HG02884 (cell line): ENCODE measurements at regions not wholly inside any gene's neighbourhood (a gene's known extent, or its start where the extent isn't known, plus 50 kb on each side); places are given as distances from the start of the nearest gene placed in this dataset.

Experiments used
- ATAC-seq: cut with Tn5 transposase; IDR thresholded peaks from one replicate; pipeline ENCODE4 v1.9.1; 2021; ENCODE audit warnings: mild to moderate bottlenecking, moderate library complexity; ENCODE audit not compliant: unreplicated experiment

DNA sequence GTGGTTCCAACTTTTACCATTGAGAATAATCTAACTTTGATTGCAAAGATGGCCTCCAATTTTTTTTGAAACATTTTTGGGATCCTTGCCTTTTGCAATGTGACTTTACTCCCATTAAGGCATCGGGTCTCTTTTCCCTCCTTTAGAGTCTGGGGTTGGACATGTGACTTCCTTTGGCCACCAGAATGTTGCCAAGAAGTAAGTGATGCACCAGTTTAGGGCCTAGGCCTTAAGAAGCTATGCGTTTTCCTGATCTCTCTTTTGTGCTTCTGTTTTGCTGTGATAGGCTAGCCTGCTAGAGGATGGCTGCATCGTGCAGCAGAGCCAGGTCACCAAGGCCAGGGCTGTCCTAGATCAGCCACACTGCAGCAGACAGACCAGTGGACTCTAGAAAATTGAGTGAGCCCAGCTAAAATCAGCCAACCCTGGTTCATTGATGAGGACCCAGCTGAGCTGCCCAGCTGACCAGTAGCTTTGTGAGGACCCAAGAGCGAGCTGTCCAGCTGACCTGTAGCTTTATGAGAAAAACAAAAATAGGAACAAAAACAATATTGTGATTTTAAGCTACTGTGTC lies 594.0 kb upstream of the JAG1 start:
- no peak for ATAC-seq

DNA sequence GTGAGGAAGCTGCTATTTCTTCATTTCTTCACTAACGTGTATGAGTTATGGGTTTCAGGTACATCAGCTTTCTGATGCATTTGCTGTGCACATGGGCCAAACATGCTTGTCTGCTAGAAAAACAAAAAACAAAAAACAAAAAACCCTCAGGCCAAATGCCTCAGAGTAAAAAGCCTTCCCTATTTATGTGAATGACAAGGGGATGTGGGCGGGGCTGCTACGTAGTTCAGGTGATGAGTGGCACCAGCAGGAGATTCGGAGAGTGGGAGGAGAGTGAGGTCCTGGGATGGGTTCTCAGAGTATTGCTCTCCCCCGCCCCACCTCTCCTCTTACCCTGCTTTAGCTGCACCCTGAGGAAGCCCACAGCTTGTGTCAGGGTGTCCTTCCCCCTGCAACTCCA lies 596.8 kb upstream of the JAG1 start:
- ATAC-seq, result no peak

DNA sequence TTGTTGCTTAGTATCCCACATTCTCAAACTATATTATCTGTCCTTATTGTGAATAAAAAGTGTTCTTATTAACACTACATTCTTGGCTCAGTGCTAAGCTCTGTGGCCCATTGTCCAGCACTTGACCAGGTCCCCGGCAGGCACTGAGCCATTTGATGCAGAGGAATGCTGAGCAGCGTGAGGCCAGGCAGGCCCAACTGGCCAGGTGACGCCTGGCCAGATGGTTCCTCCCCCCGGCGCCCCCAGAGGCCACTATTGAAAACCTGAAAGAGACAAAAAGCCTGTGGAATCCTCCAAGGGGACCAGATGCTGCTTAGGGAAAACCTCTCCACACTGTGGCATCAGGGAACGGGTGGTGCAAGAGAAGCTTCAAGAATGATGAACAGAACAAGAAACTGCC lies 597.5 kb upstream of the JAG1 start:
- ATAC-seq, result no peak

DNA sequence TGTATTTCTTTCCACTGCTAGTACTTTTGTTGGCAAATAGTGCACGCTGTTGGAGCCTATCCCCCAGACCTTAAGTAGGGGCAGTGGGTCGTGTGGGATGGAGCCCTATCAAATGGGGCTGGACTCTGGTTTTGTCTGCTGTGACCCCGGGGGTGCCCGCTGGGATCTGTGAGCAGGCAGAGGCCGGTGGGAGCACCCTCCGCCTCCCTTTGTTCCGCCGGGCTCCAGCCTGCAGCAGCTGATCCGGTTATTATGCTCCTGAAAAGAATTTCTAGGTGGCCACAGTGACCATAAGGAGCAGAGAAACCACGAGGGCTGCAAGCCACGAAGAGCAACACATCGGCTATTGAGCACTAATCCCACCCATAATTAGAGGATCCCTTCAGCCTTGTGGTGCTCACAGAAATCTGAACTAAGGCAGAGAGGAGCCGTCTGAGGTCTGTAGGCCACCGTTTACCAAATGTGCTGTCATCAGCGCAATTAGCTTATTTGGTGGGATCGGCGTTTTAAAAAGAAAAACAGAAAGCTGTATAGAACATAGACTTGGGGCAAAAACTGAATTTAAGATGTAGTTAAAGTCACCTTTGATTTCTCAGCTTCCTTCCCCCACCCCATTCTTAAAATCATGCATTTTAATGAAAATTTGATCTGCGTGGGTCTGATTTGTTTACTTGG lies 598.3 kb upstream of the JAG1 start:
- ATAC-seq, result no peak

DNA sequence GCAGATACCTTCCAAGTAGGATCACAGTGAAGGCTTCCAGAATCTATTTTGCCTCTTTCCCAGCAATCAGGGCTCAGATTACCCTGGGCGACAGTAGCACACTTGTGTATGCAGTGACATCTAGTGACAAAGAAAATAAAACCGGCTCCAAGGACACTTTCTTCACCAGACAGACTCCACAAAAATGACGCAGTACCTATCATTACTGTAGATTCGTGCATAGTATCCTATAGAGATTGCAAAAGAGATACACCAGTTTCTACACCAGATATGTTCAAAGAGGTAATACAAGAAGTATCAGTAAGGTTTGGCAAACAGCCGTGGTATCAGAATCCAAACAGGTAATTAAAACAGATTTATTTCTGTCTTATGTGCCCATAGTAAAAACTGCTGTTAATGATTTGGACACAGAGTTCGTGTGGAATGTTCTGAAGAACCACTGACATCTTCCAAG lies 600.4 kb upstream of the JAG1 start:
- ATAC-seq, result peak; percentile 72

DNA sequence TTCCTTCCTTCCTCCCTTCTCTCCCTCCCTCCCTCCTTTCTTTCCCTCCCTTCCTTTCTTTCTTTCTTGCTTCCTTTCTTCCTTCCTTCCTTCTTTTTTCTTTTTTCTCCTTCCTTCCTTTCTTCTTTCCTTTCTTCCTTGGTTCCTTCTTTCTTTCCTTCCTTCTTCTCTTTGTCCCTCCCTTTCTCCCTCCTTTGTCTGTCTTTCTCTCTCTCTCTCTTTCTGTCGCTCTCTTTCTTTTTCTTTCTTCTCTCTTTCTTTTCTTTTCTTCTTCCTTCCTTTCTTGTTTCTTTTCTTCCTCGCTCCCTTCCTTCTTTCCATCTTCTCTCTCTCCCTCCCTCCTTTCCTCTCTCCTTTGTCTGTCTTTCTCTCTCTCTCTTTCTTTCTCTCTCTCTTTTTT lies 601.9 kb upstream of the JAG1 start:
- ATAC-seq, result no peak

DNA sequence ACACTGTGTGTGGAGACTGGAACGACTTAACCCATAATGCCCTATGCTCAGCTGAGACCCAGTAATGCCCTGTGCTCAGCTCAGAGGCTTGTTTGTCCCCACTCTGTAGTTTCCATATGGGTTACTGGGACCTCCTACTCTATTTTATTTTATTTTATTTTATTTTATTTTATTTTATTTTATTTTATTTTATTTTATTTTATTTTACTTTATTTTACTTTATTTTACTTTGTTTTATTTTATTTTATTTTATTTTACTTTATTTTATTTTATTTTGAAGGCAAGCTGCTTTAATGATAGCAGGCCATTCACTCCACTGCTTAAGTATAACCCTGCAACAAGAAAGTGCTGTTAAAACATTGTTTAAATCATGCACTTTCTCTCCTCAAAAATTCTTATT lies 603.4 kb upstream of the JAG1 start:
- no peak for ATAC-seq

DNA sequence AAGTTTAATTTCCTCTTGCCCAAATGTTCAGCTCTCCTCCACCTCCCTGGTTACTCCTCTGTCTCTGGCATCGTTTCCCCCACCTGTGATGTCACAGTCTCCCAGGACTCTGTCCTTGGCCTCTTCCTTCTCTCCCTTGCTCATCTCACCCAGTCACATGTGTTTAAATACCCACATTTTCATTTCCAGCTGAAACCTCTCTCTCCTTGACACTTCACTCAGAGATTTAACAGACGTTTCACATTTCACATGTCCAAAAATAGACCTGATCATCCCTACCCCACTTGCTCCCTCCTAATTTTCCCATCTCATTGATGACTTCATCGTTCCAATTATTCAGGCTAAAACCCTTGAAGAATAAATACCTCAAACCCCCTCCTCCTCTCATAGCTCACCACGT lies 604.1 kb upstream of the JAG1 start:
- no peak for ATAC-seq

DNA sequence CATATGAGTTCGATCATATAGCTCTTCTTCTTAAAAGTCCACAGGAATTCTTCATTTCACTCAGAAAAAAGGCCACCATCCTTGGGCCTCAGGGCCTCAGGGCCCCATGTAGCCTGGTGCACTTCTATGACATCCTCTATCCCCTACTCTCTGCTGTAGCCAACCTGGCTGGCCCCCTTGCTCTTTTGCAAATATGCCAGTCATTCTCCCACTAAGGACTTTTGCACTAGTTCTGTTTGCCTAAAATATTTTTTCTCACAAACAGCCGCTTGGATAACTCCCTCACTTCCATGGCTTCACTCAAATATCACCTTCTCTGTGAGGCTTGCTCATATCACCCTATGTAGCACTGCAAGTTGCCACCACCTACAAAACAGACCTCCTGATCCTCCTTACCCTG lies 604.7 kb upstream of the JAG1 start:
- ATAC-seq, result no peak

DNA sequence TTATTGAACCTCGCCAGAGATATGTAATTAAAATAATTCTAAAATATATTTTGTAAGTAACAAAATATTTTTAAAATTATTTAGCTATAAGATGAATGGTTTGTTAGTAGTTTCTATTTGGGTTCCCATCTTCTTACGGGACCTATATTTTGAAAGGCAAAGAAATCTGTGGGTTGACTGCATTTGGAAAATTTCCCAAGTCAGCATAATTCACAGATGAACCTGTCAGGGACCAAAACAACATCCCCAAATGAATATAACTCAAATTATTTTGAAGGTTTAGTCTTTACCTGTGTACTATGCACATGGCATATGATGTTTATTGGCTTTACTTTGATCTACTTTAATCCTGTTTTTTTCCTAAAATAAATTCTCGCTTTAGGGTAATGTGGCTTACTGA lies 607.4 kb upstream of the JAG1 start:
- ATAC-seq, result no peak

DNA sequence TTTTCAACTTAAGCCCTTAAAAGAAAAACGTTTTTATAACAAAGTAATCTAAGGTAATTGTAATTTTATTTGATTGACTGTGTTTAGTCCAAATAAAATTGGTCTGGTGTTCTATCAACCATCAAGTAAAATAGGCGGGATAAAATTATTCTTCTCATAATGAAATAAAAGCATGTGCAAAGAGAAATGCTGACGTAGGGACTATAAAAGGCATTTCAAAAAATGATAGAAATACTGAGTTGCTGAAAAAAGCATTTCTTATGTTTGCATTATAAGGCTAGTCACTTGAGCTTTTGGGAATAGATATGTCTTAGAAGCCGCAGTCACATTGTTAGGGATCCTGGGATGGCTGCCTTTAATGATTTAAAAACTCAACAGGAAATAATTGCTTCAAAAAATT lies 608.0 kb upstream of the JAG1 start:
- no peak for ATAC-seq

DNA sequence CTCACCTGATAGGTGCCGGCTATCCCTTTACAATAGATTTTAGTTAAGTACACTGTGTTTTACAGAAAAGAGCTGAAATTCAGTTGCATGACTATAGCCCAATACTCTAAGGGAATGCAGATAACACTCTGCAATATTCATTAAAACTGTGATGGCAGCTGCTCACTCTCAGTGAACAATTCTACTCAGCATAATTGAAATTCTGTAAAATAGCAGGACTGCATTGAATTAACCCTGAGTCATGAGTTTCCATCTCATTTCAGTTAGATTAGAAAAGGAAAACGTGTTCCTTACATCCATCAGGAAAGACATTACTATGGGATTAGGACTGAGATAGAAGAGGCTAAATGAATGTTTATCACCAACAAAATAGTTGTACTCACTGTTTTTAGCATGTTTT lies 613.3 kb upstream of the JAG1 start:
- ATAC-seq, result no peak

DNA sequence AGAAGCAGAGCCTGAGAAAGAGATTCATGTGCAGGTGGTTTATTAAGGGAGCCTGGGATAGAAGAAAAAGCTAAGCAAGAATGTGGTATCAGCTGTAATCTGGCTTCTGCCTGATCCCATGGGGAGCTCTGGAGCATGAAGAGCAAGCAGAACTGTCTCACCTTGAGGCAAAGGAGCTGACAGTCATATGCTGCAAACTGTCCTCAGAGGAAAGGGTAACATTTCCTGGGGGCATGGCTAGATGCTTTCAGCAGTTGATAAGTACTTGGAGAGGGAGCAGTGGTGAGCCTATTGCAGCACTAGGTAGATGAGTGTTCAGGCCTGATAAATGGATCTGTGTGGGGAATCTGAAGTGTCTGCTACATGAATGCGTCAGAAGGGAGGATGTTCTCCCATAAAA lies 621.5 kb upstream of the BTBD3 start:
- ATAC-seq, result no peak

DNA sequence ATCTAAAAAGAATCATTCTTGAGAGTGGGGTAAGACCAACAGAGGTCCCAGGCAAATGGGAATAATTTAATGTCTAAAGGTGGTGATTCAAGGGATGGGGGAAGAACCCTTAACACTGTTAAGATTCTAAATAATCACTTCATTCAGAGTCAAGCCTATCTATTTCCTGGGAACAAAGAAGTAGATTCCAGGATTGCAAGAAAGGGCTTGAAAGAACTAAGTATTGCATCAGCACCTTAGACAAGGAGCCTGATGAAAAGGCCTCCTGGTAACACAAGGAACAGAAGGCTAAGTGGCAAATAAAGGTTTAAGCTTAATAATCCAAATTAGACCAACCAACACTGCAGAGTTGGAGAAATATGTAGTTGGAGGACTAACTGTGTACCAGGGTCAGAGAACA lies 620.7 kb upstream of the BTBD3 start:
- ATAC-seq, result no peak

DNA sequence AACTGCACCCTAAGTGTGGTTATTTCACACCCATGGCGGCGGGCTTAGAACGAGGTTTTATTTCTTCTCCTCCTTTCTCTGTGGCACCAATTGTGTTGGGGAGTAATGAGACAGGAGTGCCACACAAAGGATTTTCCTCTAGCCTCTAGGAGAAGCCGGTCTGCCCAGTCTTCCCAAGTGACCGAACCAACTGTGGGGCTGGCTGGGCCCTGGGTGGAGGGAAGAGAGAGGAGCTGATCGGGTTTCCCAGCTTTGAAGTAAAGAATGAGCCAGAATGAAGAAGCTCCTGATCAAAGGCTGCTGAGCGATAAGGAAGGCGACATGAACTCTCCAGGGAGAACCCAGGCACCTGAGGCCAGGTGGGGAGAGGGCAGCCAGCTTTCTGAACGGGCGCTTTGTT lies 616.0 kb upstream of the BTBD3 start:
- ATAC-seq, result no peak

DNA sequence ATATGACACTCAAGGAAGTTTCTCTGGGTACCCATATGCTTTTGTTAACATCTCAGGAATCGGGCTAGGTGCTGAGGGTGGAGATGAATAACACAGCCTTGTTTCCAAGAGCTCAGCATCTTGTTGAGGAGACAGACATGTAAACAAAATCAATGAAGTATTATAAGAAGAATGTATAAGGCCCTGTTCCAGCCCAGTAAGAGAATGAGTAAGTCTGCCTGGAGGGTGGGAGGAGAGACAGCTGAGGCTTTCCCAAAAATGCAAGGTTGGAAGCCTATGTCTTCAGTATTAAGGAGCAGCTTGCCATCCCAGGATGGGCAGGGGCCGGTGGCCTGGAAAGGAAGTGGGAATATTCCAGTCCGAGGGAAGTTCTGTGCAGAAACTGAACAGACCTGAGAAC lies 615.3 kb upstream of the BTBD3 start:
- ATAC-seq, result no peak

DNA sequence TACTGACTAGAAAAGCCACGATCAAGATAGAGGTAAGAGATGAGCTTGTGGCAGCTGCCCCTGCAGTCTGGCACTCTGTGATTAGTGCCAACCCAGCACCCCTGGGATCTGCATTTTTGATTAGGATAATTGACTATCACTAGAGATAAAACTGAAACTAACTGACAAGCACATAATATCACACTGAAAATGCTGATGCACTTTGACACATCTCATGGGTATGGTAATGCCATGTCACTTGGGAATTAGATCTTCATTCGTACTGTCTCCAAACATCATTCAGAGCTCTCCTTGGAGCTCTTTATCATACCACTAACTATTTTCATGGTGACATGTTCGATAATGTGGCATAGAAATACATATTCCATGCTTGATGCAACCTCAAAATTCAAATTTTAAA lies 612.9 kb upstream of the BTBD3 start:
- no peak for ATAC-seq

DNA sequence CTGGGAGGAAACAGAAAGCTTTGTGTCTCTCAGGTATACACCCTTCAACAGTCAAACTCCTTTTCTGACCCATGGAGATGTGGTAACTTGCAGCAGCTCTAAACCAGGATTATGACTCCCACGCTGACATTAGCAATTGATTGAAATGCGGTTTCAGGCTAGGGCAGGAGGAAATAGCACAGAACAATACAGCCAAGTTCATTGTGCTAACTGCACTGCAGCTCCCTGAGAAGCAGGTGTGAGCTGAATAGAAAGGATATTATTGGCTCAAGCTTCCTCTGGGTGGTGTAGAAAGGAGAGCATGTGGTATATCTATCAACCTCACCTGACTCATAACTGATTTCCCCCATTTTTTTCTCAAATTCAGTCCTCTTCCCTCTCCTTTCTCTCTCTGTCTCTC lies 612.3 kb upstream of the BTBD3 start:
- ATAC-seq, result no peak

DNA sequence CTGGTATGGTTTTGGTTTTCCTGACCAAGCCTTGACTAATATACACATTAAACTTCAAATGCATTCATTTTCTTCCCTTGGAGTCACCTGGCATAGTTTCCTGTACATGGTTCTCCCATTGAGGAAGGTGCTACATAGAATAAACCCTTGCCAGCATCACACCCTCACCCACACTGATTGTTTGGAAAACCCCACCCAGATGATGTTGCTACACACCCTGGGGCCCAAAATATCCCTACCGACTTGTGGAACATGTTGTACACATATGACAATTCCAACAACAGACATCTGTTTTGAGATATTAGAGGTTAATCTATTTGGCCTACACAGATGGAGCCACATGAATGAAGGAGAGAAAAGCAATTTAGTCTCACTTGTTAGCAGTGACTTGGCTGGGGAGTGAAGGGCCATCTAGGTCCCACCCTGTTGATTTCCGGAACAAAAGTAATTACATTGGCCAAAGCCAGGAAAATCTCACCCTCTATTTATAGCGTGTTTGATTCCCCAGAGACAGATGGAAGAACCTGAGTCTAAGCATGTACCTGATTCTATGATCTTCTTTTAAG lies 606.0 kb upstream of the BTBD3 start:
- no peak for ATAC-seq

DNA sequence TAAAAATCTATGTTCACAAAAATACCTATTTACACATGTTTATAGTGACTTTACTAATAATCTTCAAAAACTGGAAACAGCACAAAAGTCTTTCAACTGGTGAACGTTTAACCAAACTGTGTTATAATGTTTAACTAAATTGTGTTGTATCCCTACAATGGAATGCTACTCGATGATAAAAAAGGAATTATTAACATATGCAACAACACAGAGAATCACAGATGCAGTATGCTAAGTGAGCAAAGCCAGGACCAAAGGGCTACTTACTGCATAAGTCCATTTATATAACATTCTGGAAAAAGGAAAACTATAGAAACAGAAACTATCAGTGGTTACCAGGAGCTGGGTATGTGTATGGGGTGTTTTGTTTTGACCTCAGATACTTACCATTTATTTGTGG lies 602.2 kb upstream of the BTBD3 start:
- ATAC-seq, result no peak

DNA sequence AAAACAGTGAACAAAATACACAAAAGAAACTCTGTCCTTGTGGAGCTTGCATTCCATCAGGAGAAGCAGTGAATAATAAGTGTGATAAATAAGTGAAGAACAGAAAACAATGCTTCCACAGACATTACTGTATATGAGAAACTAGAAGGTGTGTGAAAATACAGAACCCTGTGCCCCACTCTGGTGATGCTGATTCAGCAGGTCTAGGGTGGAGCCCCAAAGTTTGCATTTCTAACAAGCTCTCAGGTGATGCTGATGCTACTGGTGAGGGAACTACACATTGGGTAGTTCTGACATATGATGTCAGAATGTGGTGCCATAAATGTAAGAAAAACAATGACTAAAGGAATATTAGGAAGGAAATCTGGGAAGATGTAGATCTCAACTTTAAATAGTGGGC lies 601.4 kb upstream of the BTBD3 start:
- ATAC-seq, result no peak

DNA sequence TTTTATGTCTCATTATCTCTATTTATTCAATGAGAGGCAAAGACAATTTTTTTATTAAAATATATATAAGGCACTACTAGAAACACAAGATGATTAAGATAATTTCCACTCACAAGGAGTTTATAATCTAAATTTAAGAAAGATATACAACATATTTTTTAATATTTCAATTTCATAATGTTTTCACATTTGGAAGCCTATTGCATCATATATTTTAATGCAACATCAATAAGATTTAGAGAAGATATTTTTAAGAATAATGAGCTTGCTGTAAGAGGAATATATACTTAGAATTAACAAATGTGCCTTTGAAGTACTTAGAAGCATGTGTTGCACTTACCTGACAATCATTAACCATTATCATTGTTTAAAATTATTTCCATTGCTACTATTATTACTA lies 597.7 kb upstream of the BTBD3 start:
- ATAC-seq, result no peak

DNA sequence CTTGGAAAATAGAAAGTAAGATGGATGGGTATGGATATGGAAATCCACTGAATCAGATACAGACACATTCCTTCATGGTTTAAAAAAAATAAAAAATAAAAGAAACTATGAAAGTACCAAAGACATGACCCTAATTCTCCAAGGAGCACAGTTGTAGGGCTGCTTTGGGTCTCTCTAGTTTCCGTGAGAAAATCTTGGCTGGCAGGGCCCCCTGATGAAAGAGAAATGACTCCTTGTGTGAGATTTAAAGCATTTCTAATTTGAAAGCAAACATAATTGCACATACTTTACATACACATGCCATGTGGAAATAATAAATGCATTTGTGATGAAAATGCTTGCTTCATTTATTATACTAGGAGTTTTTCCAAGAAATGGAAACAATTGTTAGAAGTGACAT lies 593.9 kb upstream of the BTBD3 start:
- ATAC-seq, result no peak
